Smooth muscle cell (in vitro differentiated cells): ENCODE measurements at regions not wholly inside any gene's neighbourhood (a gene's known extent, or its start where the extent isn't known, plus 50 kb on each side); places are given as distances from the start of the nearest gene placed in this dataset.

Experiments
- DNase-seq: peaks from one replicate; lab custom pipeline; 2025; ENCODE audit not compliant: unreplicated experiment; lab: John Stamatoyannopoulos, UW
- H2AFZ ChIP-seq: fragments of 200-600 bp; sonication (generic); 2 replicates; pipeline ENCODE4 v1.6.0; 2016; ENCODE audit warnings: antibody characterized with exemption, low read depth, mild to moderate bottlenecking
- H3F3A ChIP-seq: fragments of 200-600 bp; sonication (generic); 2 replicates; pipeline ENCODE4 v1.6.0; 2017; ENCODE audit warnings: antibody characterized with exemption, low read depth
- H3K27ac ChIP-seq: fragments of 200-600 bp; sonication (generic); 2 replicates; pipeline ENCODE4 v1.5.1; 2016; ENCODE audit warnings: low read depth, mild to moderate bottlenecking
- H3K27me3 ChIP-seq: fragments of 200-600 bp; sonication (generic); 2 replicates; pipeline ENCODE4 v1.6.1; 2016; ENCODE audit warnings: low read depth, mild to moderate bottlenecking
- H3K36me3 ChIP-seq: fragments of 200-600 bp; sonication (generic); 2 replicates; pipeline ENCODE4 v1.5.1; 2016; ENCODE audit warnings: low read depth
- H3K4me1 ChIP-seq: fragments of 200-600 bp; sonication (generic); 2 replicates; pipeline ENCODE4 v1.5.1; 2016; ENCODE audit warnings: low read depth
- H3K4me2 ChIP-seq: fragments of 200-600 bp; sonication (generic); 2 replicates; pipeline ENCODE4 v1.6.0; 2016; ENCODE audit warnings: mild to moderate bottlenecking
- H3K4me3 ChIP-seq: fragments of 200-600 bp; sonication (generic); 2 replicates; pipeline ENCODE4 v1.5.1; 2016; ENCODE audit warnings: mild to moderate bottlenecking
- H3K79me2 ChIP-seq: fragments of 200-600 bp; sonication (generic); 2 replicates; pipeline ENCODE4 v1.6.0; 2016; ENCODE audit warnings: low read depth, mild to moderate bottlenecking
- H3K9ac ChIP-seq: fragments of 200-600 bp; sonication (generic); 2 replicates; pipeline ENCODE4 v1.6.0; 2016; ENCODE audit warnings: low read depth
- H3K9me3 ChIP-seq: fragments of 200-600 bp; sonication (generic); replicated peaks from 2 replicates; pipeline ENCODE4 v1.5.1; 2016; ENCODE audit warnings: low read depth
- H4K20me1 ChIP-seq: fragments of 200-600 bp; sonication (generic); 2 replicates; pipeline ENCODE4 v1.6.0; 2016; ENCODE audit warnings: low read depth
- CTCF ChIP-seq: fragments of 200-600 bp; sonication (generic); IDR thresholded peaks from 2 replicates; pipeline ENCODE4 v1.5.1; 2017; ENCODE audit warnings: borderline replicate concordance, mild to moderate bottlenecking, antibody characterized with exemption; ENCODE audit not compliant: insufficient read depth, poor library complexity, severe bottlenecking
- WGBS: methylation state at CpG from one replicate; pipeline ENCODE4 v1.1.7; 2016; ENCODE audit warnings: low lambda C conversion rate; 5-methylcytosine and 5-hydroxymethylcytosine counted together

DNA sequence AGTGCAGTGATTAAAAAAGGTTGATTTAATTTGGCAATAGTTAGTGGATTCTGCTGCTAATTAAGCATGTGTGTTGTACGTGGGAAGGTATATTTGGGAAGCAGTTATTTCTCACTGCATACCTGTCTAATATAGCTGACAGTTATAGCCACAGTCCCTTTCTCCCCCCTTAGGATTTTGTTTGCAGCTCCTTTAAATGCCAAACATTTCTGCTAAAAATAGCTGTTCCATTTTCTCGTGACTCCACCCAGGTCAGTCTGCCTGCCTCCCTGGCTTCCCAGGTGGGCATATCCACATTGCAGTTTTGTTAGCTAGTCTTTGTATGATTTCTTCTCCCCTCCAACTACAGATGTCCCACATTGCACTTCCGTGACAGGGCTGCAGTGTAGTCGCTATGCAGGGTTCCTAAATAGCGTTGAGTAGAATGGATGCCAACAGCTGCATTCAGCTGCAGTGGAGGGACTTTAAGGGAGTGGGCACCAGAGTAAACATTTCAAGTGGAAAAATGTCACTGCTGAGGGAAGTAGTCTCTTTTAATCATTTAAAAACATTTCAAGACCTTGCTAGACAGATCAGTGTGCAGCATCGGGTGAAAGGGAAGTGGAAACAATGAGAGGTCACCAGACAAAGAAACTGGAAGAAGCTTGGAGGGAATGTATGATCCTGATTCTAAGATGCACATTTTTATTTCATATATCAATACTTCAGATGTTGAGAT is 326.3 kb downstream of the RAPGEF2 start:
- Histone ChIP-seq H3K27me3 (no peaks in the 10 kb centered on the region), H2AFZ (no peak overlapping the region), H3K4me2 (no peak overlapping the region), H3K36me3 (no peaks in the 10 kb centered on the region), H3F3A (no peaks in the 10 kb centered on the region), H3K27ac (no peak overlapping the region), H3K79me2 (no peaks in the 10 kb centered on the region), H3K4me3 (no peak overlapping the region), H3K9me3 (no peaks in the 10 kb centered on the region), H4K20me1 (no peaks in the 10 kb centered on the region), H3K9ac (no peak overlapping the region), H3K4me1 (no peaks in the 10 kb centered on the region)
- TF ChIP-seq CTCF: no peak
- 69% methylated on average over 6 of the region's 6 CpGs for WGBS
- DNase-seq: no peak

DNA sequence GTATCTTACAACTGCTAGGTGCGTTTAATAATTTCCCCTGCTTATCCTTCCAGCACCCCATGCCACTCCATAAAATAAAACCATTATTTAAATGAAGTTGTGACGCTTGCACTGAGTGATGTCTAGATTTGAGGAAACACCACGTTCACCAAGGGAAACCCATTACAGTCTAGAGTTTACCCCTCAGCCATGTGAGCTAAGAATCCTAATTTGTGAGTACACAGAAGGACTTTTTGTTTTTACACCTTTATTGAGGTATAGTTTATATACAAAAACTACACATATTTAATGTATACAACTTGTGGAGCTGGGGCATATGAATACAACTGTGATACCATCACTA is 326.8 kb downstream of the RAPGEF2 start:
- no peaks in the 10 kb centered on the region for H3K79me2 ChIP-seq
- no peaks in the 10 kb centered on the region for H3K36me3 ChIP-seq
- no peaks in the 10 kb centered on the region for H3F3A ChIP-seq
- H3K4me3 ChIP-seq: no peak overlapping the region
- H3K9ac ChIP-seq: no peak overlapping the region
- H3K27ac ChIP-seq: no peak overlapping the region
- H3K4me1 ChIP-seq: no peaks in the 10 kb centered on the region
- TF ChIP-seq CTCF: no peak
- no peaks in the 10 kb centered on the region for H3K27me3 ChIP-seq
- H3K9me3 ChIP-seq: no peaks in the 10 kb centered on the region
- 76% methylated on average over 3 of the region's 3 CpGs for WGBS
- no peak for DNase-seq
- H4K20me1 ChIP-seq: no peaks in the 10 kb centered on the region
- H3K4me2 ChIP-seq: no peak overlapping the region
- no peak overlapping the region for H2AFZ ChIP-seq

DNA sequence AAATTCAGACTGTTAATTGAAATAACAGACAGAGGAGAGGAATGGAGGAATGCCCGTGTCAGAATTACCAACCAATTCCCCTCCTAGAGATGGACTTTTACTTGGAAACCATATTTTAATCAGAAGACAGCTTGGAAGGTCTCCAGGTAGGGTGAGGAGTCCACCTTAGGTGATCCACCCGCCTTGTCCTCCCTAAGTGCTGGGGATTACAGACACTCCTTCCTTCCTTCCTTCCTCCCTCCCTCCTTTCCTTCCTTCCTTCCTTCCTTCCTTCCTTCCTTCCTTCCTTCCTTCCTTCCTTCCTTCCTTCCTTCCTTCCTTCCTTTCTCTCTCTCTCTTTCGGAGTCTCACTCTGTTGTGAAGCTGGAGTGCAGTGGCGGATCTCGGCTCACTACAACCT is 328.0 kb downstream of the RAPGEF2 start:
- Histone ChIP-seq H3K27me3 (no peaks in the 10 kb centered on the region), H3K4me2 (no peak overlapping the region), H3K79me2 (no peaks in the 10 kb centered on the region), H3F3A (no peaks in the 10 kb centered on the region), H3K9ac (no peak overlapping the region), H3K27ac (no peak overlapping the region), H3K4me1 (no peaks in the 10 kb centered on the region), H4K20me1 (no peaks in the 10 kb centered on the region), H3K36me3 (no peaks in the 10 kb centered on the region), H3K9me3 (no peaks in the 10 kb centered on the region), H3K4me3 (no peak overlapping the region), H2AFZ (no peak overlapping the region)
- WGBS: 95% methylated on average over 4 of the region's 5 CpGs
- TF ChIP-seq CTCF: no peak
- DNase-seq: no peak

DNA sequence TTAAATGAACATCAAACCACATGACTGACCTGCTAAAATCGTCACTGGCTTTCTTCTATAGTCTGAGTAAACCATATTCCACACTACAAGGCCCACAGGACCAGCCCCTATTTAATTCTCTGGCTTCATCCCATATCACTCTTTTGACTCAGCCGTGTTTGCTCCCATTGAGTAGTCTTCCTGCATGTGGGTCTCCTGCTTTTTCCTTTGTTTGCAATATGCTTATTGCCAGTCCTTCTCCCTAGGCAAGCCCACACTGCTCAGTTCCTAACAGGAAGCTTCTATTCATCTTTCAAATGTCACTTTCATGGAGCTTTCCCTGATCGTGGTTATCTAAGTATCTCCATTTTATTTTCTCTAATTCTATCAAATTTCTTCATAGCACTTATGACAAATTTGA is 329.6 kb downstream of the RAPGEF2 start:
- H3K27ac ChIP-seq: no peak overlapping the region
- H3K4me3 ChIP-seq: no peak overlapping the region
- TF ChIP-seq CTCF: no peak
- no peak for DNase-seq
- no peak overlapping the region for H3K9ac ChIP-seq
- H3K4me2 ChIP-seq: no peak overlapping the region
- H3F3A ChIP-seq: no peaks in the 10 kb centered on the region
- no peak overlapping the region for H2AFZ ChIP-seq
- no peaks in the 10 kb centered on the region for H3K9me3 ChIP-seq
- WGBS: 93% methylated on average over 3 of the region's 3 CpGs
- H4K20me1 ChIP-seq: no peaks in the 10 kb centered on the region
- no peaks in the 10 kb centered on the region for H3K27me3 ChIP-seq
- no peaks in the 10 kb centered on the region for H3K4me1 ChIP-seq
- no peaks in the 10 kb centered on the region for H3K79me2 ChIP-seq
- H3K36me3 ChIP-seq: no peaks in the 10 kb centered on the region
